Spleen (tissue), 11 donors: ENCODE measurements at regions not wholly inside any gene's neighbourhood (a gene's known extent, or its start where the extent isn't known, plus 50 kb on each side); places are given as distances from the start of the nearest gene placed in this dataset.

ENCODE experiments used
- DNase-seq: peaks from one replicate; pipeline ENCODE4 v3.0.0-alpha.2; 2020
- H3K27ac ChIP-seq, 8 donors: fragments of 200-600 bp; sonication (generic) in 7 of 8; 1 replicate in 4 of 8; 2 replicates in 4 of 8; pipeline versions ENCODE4 v1.5.0 to v1.8.0; 2016 to 2021; ENCODE audit warnings: inconsistent platforms in 4 of 8, mild to moderate bottlenecking in 4 of 8, moderate library complexity in 1 of 8
- H3K27me3 ChIP-seq, 7 donors: fragments of 200-600 bp; sonication (generic) in 6 of 7; replicated peaks in 1 of 7; 1 replicate in 4 of 7; 2 replicates in 3 of 7; pipeline versions ENCODE4 v1.5.0 to v1.8.0; 2016 to 2021; ENCODE audit warnings: inconsistent platforms in 3 of 7, mild to moderate bottlenecking in 1 of 7
- H3K36me3 ChIP-seq, 6 donors: fragments of 200-600 bp; sonication (generic) in 5 of 6; 1 replicate in 4 of 6; 2 replicates in 2 of 6; pipeline versions ENCODE4 v1.5.0 to v1.8.0; 2016 to 2021; ENCODE audit warnings: inconsistent platforms in 2 of 6
- H3K4me1 ChIP-seq, 6 donors: fragments of 200-600 bp; sonication (generic) in 5 of 6; 1 replicate in 3 of 6; 2 replicates in 3 of 6; pipeline versions ENCODE4 v1.5.0 to v1.8.0; 2016 to 2021; ENCODE audit warnings: inconsistent platforms in 3 of 6
- H3K4me3 ChIP-seq, 8 donors: fragments of 200-600 bp; sonication (generic) in 7 of 8; 1 replicate in 4 of 8; 2 replicates in 4 of 8; pipeline versions ENCODE4 v1.5.0 to v1.8.0; 2016 to 2021; ENCODE audit warnings: inconsistent platforms in 4 of 8, mild to moderate bottlenecking in 4 of 8, moderate library complexity in 2 of 8
- H3K9me3 ChIP-seq, 8 donors: fragments of 200-600 bp; sonication (generic) in 7 of 8; 1 replicate in 4 of 8; 2 replicates in 4 of 8; pipeline versions ENCODE4 v1.5.0 to v1.8.0; 2016 to 2021; ENCODE audit warnings: inconsistent platforms in 4 of 8
- POLR2A ChIP-seq, 3 donors: fragments of 450-650 bp; IDR thresholded peaks; one replicate each; pipeline ENCODE4 v1.5.1; 2017; ENCODE audit warnings: antibody characterized with exemption in 3 of 3, mild to moderate bottlenecking in 1 of 3
- POLR2AphosphoS5 ChIP-seq, 3 donors: sonication (generic); formaldehyde crosslinking; IDR thresholded peaks; one replicate each; pipeline ENCODE4 v1.5.1; 2017; ENCODE audit warnings: antibody characterized with exemption in 3 of 3
- WGBS, 5 donors: extraction: QIAGEN DNeasy Blood & Tissue Kit in 3 of 5; methylation state at CpG; one replicate each; pipeline versions ENCODE4 v1.1.5 to v1.1.7; 2013 to 2018; 5-methylcytosine and 5-hydroxymethylcytosine counted together
- intact Hi-C: fragments of 100-400 bp; cut with DNase I; formaldehyde crosslinking; loops from one replicate; pipeline ENCODE4 v1.15.0; 2023; ENCODE audit warnings: low total_unique reads
- TF ChIP-seq, protein P1 (sequence below), 11 experiments: fragments of 200-600 bp in 7 of 11; fragments of 450-650 bp in 4 of 11; sonication (generic) in 4 of 11; IDR thresholded peaks in 8 of 11; conservative IDR thresholded peaks in 3 of 11; 1 replicate in 7 of 11; 2 replicates in 4 of 11; pipeline versions ENCODE4 v1.4.0 to v1.8.0; 2016 to 2021; ENCODE audit warnings: antibody characterized with exemption in 11 of 11, inconsistent platforms in 4 of 11, mild to moderate bottlenecking in 1 of 11
- donor health status: healthy with polysubstance abuse.
- donor health status: DM: no; HTN: no; CAD: no; lungs with moderate emphysema.
- donor health status: DM: no; HTN: no; CAD: no.
- donor health status: Bipolar disorder and iron deficiency.
- donor health status: healthy.
- donor health status: DM: no; HTN: no; CAD: no.
- donor health status: DM: yes; HTN: yes; CAD: no.

DNA sequence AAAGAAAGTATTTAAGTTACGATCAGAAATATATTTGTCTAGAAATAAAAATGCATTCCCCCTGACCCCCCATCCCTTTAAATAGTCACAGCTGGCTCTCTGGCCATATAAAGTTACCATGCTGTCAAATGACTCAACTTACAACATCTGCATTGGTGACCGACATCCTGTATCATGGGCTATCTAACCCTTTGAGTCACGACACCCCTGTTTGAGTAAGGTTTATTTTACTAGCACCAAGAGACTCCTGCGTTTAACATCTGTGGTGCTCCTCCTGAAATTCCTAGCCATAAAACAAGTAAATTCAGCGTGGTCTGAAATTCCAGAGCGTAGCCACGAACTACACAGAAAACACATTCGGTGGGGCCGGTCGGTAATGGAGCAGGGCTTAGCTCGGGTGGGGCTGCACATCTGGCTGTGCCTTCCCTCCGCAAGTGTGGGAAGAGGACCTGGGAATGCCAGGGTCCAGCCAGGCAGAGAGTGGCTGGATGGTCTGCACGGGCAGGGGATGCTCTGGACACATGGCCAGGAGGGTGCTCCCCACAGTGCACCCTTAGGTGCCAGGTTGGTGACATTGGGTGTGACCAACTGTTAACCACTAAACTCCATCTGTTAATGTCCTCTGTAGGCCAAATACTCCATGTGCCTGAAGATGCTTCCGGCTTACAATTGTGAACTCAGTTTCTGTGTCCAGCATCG is 53.0 kb upstream of the CLDN14 start:
- H3K4me1 ChIP-seq = no peaks in the 10 kb centered on the region
- peaks cover 0 to 19% (median 0%) of the 10 kb centered on the region in 7 donors for H3K27me3 ChIP-seq
- H3K4me3 ChIP-seq = no peak overlapping the region
- no peak for TF ChIP-seq POLR2A (IDR thresholded peaks at IDR 0.05)
- DNase-seq = no peak
- H3K9me3 ChIP-seq = no peaks in the 10 kb centered on the region
- WGBS, 5 donors = 90 to 94% (median 91%) methylated on average over 14 to 15 of the region's 15 CpGs
- intact Hi-C loops = no loop called here
- H3K36me3 ChIP-seq = no peaks in the 10 kb centered on the region
- H3K27ac ChIP-seq = no peak overlapping the region

DNA sequence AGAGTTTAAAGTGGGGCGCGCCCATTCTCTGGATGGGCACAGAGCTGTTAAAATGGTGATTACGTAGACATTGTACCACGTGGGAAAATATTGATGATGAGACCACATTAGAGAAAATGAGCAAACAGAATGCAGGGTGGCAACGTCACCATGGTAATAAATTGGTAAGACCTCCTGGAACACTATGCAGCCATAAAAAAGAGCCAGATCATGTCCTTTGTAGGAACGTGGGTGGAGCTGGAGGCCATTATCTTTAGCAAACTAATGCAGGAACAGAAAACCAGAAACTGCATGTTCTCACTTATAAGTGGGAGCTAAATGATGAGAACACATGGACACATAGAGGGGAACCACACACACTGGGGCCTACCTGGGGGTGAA is 53.5 kb upstream of the CLDN14 start:
- 79 to 90% (median 85%) methylated on average over 6 of the region's 6 CpGs for WGBS, 5 donors
- no peaks in the 10 kb centered on the region for H3K9me3 ChIP-seq
- H3K4me3 ChIP-seq = no peak overlapping the region
- TF ChIP-seq POLR2AphosphoS5 (IDR thresholded peaks at IDR 0.05) (no peak), POLR2A (IDR thresholded peaks at IDR 0.05) (no peak)
- TF ChIP-seq, protein P1, sequence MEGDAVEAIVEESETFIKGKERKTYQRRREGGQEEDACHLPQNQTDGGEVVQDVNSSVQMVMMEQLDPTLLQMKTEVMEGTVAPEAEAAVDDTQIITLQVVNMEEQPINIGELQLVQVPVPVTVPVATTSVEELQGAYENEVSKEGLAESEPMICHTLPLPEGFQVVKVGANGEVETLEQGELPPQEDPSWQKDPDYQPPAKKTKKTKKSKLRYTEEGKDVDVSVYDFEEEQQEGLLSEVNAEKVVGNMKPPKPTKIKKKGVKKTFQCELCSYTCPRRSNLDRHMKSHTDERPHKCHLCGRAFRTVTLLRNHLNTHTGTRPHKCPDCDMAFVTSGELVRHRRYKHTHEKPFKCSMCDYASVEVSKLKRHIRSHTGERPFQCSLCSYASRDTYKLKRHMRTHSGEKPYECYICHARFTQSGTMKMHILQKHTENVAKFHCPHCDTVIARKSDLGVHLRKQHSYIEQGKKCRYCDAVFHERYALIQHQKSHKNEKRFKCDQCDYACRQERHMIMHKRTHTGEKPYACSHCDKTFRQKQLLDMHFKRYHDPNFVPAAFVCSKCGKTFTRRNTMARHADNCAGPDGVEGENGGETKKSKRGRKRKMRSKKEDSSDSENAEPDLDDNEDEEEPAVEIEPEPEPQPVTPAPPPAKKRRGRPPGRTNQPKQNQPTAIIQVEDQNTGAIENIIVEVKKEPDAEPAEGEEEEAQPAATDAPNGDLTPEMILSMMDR (IDR thresholded peaks at IDR 0.05 in 8 of 11, conservative IDR thresholded peaks at IDR 0.05 in 3 of 11) = no peak
- intact Hi-C loops = no loop called here
- H3K27me3 ChIP-seq = peaks cover 0 to 16% (median 0%) of the 10 kb centered on the region in 7 donors
- H3K4me1 ChIP-seq = no peaks in the 10 kb centered on the region
- no peak overlapping the region for H3K27ac ChIP-seq
- no peak for DNase-seq
- no peaks in the 10 kb centered on the region for H3K36me3 ChIP-seq

DNA sequence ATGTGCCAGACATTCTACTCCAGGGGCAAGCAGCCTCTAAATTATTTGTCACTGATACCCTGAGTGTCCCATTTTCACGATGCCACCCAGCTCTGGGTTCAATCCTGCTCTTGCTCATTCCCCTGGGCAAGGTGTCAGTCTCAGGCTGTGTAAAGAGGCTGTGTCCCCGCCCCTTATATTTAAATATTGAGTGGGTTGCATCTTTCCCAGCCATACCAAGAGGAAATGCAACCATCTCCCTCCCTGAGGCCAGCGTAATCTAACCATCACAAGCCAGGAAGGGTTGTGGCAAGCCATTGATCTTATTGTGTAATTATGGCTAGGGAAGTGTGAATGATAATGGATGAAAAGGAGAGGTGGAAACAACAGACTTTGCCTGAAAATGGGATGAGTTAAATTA is 54.7 kb upstream of the CLDN14 start:
- peaks cover 0 to 19% (median 0%) of the 10 kb centered on the region in 7 donors for H3K27me3 ChIP-seq
- no peaks in the 10 kb centered on the region for H3K9me3 ChIP-seq
- TF ChIP-seq POLR2AphosphoS5 (IDR thresholded peaks at IDR 0.05) (no peak), POLR2A (IDR thresholded peaks at IDR 0.05) (no peak)
- TF ChIP-seq, protein P1 (IDR thresholded peaks at IDR 0.05 in 8 of 11, conservative IDR thresholded peaks at IDR 0.05 in 3 of 11) = no peak
- H3K4me1 ChIP-seq = no peaks in the 10 kb centered on the region
- H3K4me3 ChIP-seq = no peak overlapping the region
- H3K27ac ChIP-seq = no peak overlapping the region
- H3K36me3 ChIP-seq = no peaks in the 10 kb centered on the region
- intact Hi-C loops = no loop called here
- 45 to 69% (median 60%) methylated on average over 3 of the region's 3 CpGs for WGBS, 5 donors
- no peak for DNase-seq

DNA sequence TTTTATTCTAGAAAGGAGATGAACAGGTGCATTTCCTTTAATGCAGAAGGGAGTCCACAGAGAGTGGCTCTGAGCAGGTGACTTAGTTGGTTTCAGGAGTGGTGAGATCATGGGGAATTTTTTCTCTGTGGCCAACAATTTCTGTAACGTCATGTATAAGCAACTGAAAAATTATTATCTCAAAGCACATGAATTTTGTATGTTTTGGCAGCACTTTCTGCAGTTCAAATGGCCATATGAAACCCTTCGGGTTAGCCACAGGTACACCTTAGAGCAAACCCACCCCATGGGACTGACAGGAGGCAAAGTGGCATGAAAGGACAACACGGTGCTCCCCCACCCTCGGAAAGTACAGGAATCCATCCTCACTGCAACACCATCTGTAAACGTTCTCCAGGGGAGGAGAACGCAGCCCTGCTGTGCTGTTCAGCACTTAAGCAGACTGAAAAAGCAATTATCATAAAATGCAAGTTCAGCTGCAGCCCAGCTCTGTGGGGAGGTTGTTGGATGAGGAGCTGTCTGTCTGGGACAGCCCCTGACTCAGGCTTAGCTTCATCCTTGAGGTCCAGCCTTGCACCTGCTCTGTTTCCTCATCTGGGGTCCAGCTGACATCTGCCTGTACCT is 55.8 kb upstream of the CLDN14 start:
- Histone ChIP-seq H3K27ac (no peak overlapping the region), H3K36me3 (no peaks in the 10 kb centered on the region), H3K27me3 (peaks cover 0 to 19% (median 0%) of the 10 kb centered on the region in 7 donors), H3K4me3 (no peak overlapping the region), H3K4me1 (no peaks in the 10 kb centered on the region), H3K9me3 (no peaks in the 10 kb centered on the region)
- DNase-seq = no peak
- TF ChIP-seq POLR2AphosphoS5 (IDR thresholded peaks at IDR 0.05) = no peak
- no peak for TF ChIP-seq POLR2A (IDR thresholded peaks at IDR 0.05)
- TF ChIP-seq, protein P1 (IDR thresholded peaks at IDR 0.05 in 8 of 11, conservative IDR thresholded peaks at IDR 0.05 in 3 of 11) = no peak
- 48 to 75% (median 64%) methylated on average over 6 of the region's 6 CpGs for WGBS, 5 donors
- intact Hi-C loops = no loop called here
